SK-N-SH (cell line): ENCODE measurements at regions not wholly inside any gene's neighbourhood (a gene's known extent, or its start where the extent isn't known, plus 50 kb on each side); places are given as distances from the start of the nearest gene placed in this dataset.

Experiments
- CTCF ChIA-PET: fragments of 300-600, 350-600 bp; formaldehyde crosslinking; extraction: SDS; loops from one replicate; lab custom pipeline; 2021; lab: Yijun Ruan, JAX
- POLR2A ChIA-PET: fragments of 350-600 bp; sonication (Branson Sonifier 250); formaldehyde crosslinking; extraction: SDS; loops from one replicate; lab custom pipeline; 2020; ENCODE audit warnings: antibody characterized with exemption, inconsistent platforms; lab: Yijun Ruan, JAX
- DNase-seq: peaks from one replicate; pipeline ENCODE4 v3.0.0; 2012
- H2AFZ ChIP-seq: fragments of 200-600 bp; sonication (generic); 2 replicates; pipeline ENCODE4 v1.8.1; 2016; ENCODE audit warnings: antibody characterized with exemption, mild to moderate bottlenecking, low read depth
- H3F3A ChIP-seq: fragments of 200-600 bp; sonication (generic); replicated peaks from 2 replicates; pipeline ENCODE3; 2016; ENCODE audit warnings: antibody characterized with exemption, mild to moderate bottlenecking; ENCODE audit not compliant: insufficient read depth
- H3K27ac ChIP-seq, 2 experiments: fragments of 200-500 bp in 1 of 2; fragments of 200-600 bp in 1 of 2; sonication (Bioruptor generic) in 1 of 2; sonication (generic), shearing (Covaris generic) in 1 of 2; 2 replicates each; pipeline versions ENCODE4 v1.5.1 to v1.6.1; 2014 to 2016; ENCODE audit warnings: low read depth in 2 of 2, inconsistent platforms in 1 of 2, low read length in 1 of 2, mild to moderate bottlenecking in 1 of 2, mixed read lengths in 1 of 2
- H3K27me3 ChIP-seq: fragments of 200-600 bp; sonication (generic), shearing (Covaris generic); 2 replicates; pipeline ENCODE4 v1.6.1; 2016; ENCODE audit warnings: mixed run types; ENCODE audit not compliant: insufficient read depth
- H3K36me3 ChIP-seq, 2 experiments: fragments of 200-500 bp in 1 of 2; fragments of 200-600 bp in 1 of 2; sonication (Bioruptor generic) in 1 of 2; sonication (generic) in 1 of 2; replicated peaks in 1 of 2; 2 replicates each; pipeline versions ENCODE3 to v1.5.1; 2014 to 2016; ENCODE audit warnings: low read length in 1 of 2, mild to moderate bottlenecking in 1 of 2; ENCODE audit not compliant: insufficient read depth in 2 of 2, control insufficient read depth in 1 of 2
- H3K4me1 ChIP-seq, 2 experiments: fragments of 200-500 bp in 1 of 2; fragments of 200-600 bp in 1 of 2; sonication (Bioruptor generic) in 1 of 2; sonication (generic), shearing (Covaris generic) in 1 of 2; 2 replicates each; pipeline versions ENCODE4 v1.5.1 to v1.6.1; 2014 to 2016; ENCODE audit warnings: low read depth in 1 of 2, low read length in 1 of 2, mixed run types in 1 of 2; ENCODE audit not compliant: insufficient read depth in 2 of 2, control insufficient read depth in 1 of 2
- H3K4me2 ChIP-seq: fragments of 200-600 bp; sonication (generic), shearing (Covaris generic); 2 replicates; pipeline ENCODE4 v1.6.1; 2017; ENCODE audit warnings: mixed run types
- H3K4me3 ChIP-seq, 2 experiments: fragments of 200-500 bp in 1 of 2; fragments of 200-600 bp in 1 of 2; sonication (Bioruptor generic) in 1 of 2; sonication (generic), shearing (Covaris generic) in 1 of 2; 2 replicates each; pipeline versions ENCODE4 v1.5.1 to v1.8.1; 2014 to 2016; ENCODE audit warnings: low read depth in 2 of 2, inconsistent platforms in 1 of 2, low read length in 1 of 2, mild to moderate bottlenecking in 1 of 2, mixed read lengths in 1 of 2, moderate library complexity in 1 of 2
- H3K79me2 ChIP-seq: fragments of 200-600 bp; sonication (generic); 2 replicates; pipeline ENCODE4 v1.8.1; 2017; ENCODE audit warnings: mild to moderate bottlenecking; ENCODE audit not compliant: insufficient read depth
- H3K9ac ChIP-seq: fragments of 200-600 bp; sonication (generic); 2 replicates; pipeline ENCODE4 v1.6.1; 2017; ENCODE audit warnings: mixed run types
- H3K9me2 ChIP-seq: fragments of 200-600 bp; sonication (generic); 2 replicates; pipeline ENCODE4 v1.6.1; 2017; ENCODE audit warnings: mixed run types
- H3K9me3 ChIP-seq: fragments of 200-600 bp; sonication (generic); 2 replicates; pipeline ENCODE4 v1.6.1; 2017; ENCODE audit warnings: mixed run types, mild to moderate bottlenecking, moderate library complexity
- H4K20me1 ChIP-seq: fragments of 200-600 bp; sonication (generic); 2 replicates; pipeline ENCODE4 v1.6.1; 2017; ENCODE audit warnings: mild to moderate bottlenecking, mixed run types; ENCODE audit not compliant: insufficient read depth
- EP300 ChIP-seq, 2 experiments: IDR thresholded peaks; 2 replicates each; pipeline versions ENCODE4 v1.4.0 to v1.6.1; 2012; ENCODE audit warnings: borderline replicate concordance in 1 of 2, low read depth in 1 of 2, low read length in 1 of 2
- EZH2phosphoT487 ChIP-seq: fragments of 200-600 bp; sonication (generic); IDR thresholded peaks from 2 replicates; pipeline ENCODE4 v1.6.1; 2017; ENCODE audit warnings: low read depth, mixed run types, mild to moderate bottlenecking, antibody characterized with exemption, moderate library complexity, borderline replicate concordance
- FOSL2 ChIP-seq: IDR thresholded peaks from 2 replicates; pipeline ENCODE4 v1.4.0; 2012; ENCODE audit warnings: low read depth, mild to moderate bottlenecking, moderate library complexity, borderline replicate concordance
- MXI1 ChIP-seq: IDR thresholded peaks from 2 replicates; pipeline ENCODE4 v1.6.1; 2012; ENCODE audit warnings: mild to moderate bottlenecking, low read depth, low read length, improper control_type of control experiment
- NFIC ChIP-seq: IDR thresholded peaks from 2 replicates; pipeline ENCODE4 v1.4.0; 2012; ENCODE audit warnings: borderline replicate concordance
- NRF1 ChIP-seq: IDR thresholded peaks from 2 replicates; pipeline ENCODE4 v1.6.1; 2012; ENCODE audit warnings: low read depth, mild to moderate bottlenecking, low read length
- POLR2AphosphoS5 ChIP-seq: IDR thresholded peaks from 2 replicates; pipeline ENCODE4 v1.6.1; 2012; ENCODE audit warnings: low read depth, low read length
- RAD21 ChIP-seq: IDR thresholded peaks from 2 replicates; pipeline ENCODE4 v1.6.1; 2012; ENCODE audit warnings: mild to moderate bottlenecking, low read length
- SIN3A ChIP-seq: IDR thresholded peaks from 2 replicates; pipeline ENCODE4 v1.6.1; 2012; ENCODE audit warnings: low read depth, mild to moderate bottlenecking, low read length, moderate library complexity, borderline replicate concordance
- SMC3 ChIP-seq: IDR thresholded peaks from 2 replicates; pipeline ENCODE4 v1.6.1; 2012; ENCODE audit warnings: low read depth, low read length, improper control_type of control experiment
- TEAD4 ChIP-seq: IDR thresholded peaks from 2 replicates; pipeline ENCODE4 v1.4.0; 2012; ENCODE audit warnings: mild to moderate bottlenecking, borderline replicate concordance; ENCODE audit not compliant: insufficient read depth
- YY1 ChIP-seq: IDR thresholded peaks from 2 replicates; pipeline ENCODE4 v1.4.0; 2012; ENCODE audit warnings: low read depth, mild to moderate bottlenecking
- WGBS: methylation state at CpG from one replicate; pipeline ENCODE4 v1.1.6; 2017; ENCODE audit warnings: low lambda C conversion rate; 5-methylcytosine and 5-hydroxymethylcytosine counted together
- TF ChIP-seq, protein P1 (sequence below): IDR thresholded peaks from 2 replicates; pipeline ENCODE4 v1.4.0; 2012; ENCODE audit warnings: low read depth, borderline replicate concordance
- TF ChIP-seq, protein P2 (sequence below): fragments of 150-350 bp; IDR thresholded peaks from 2 replicates; pipeline ENCODE4 v1.6.1; 2017; ENCODE audit warnings: antibody characterized with exemption, low read length, low read depth, borderline replicate concordance
- TF ChIP-seq, protein P3 (sequence below): IDR thresholded peaks from 2 replicates; pipeline ENCODE4 v1.4.0; 2012; ENCODE audit warnings: low read depth
- TF ChIP-seq, protein P4 (sequence below): fragments of 200-600 bp; sonication (generic); IDR thresholded peaks from 2 replicates; pipeline ENCODE4 v1.6.1; 2017; ENCODE audit warnings: antibody characterized with exemption, mild to moderate bottlenecking, moderate library complexity
- TF ChIP-seq, protein P5 (sequence below): IDR thresholded peaks from 2 replicates; pipeline ENCODE4 v1.6.1; 2012; ENCODE audit warnings: mild to moderate bottlenecking, low read depth, low read length, moderate library complexity

DNA sequence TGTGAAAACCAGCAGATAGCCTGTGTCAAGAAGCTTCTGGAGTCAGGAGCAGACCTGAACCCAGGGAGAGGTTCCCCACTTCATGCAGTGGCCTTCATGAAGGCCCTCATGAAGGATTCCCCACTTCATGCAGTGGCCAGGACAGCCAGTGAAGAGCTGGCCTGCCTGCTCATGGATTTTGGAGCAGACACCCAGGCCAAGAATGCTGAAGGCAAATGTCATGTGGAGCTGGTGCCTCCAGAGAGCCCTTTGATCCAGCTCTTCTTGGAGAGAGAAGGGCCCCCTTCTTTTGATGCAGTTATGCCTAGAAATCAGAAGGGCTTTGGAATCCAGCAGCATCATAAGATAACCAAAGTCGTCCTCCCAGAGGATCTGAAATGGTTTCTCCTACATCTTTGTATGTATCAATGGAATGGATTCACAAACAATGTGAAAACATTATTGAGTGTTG, 103.9 kb upstream of the CHD2 start:
- H3K4me2 ChIP-seq = no peak overlapping the region
- no peak overlapping the region for H3K27ac ChIP-seq
- H3K4me1 ChIP-seq = no peaks in the 10 kb centered on the region
- no peak overlapping the region for H2AFZ ChIP-seq
- WGBS = 63% methylated on average over 1 of the region's 1 CpG
- no peak for DNase-seq
- H3K4me3 ChIP-seq = no peak overlapping the region
- no peak for TF ChIP-seq NFIC
- TF ChIP-seq FOSL2 = no peak
- TF ChIP-seq POLR2AphosphoS5 = no peak
- TF ChIP-seq RAD21 = no peak
- TF ChIP-seq SMC3 = no peak
- TF ChIP-seq, protein P1, sequence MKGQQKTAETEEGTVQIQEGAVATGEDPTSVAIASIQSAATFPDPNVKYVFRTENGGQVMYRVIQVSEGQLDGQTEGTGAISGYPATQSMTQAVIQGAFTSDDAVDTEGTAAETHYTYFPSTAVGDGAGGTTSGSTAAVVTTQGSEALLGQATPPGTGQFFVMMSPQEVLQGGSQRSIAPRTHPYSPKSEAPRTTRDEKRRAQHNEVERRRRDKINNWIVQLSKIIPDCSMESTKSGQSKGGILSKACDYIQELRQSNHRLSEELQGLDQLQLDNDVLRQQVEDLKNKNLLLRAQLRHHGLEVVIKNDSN = no peak
- TF ChIP-seq, protein P2, sequence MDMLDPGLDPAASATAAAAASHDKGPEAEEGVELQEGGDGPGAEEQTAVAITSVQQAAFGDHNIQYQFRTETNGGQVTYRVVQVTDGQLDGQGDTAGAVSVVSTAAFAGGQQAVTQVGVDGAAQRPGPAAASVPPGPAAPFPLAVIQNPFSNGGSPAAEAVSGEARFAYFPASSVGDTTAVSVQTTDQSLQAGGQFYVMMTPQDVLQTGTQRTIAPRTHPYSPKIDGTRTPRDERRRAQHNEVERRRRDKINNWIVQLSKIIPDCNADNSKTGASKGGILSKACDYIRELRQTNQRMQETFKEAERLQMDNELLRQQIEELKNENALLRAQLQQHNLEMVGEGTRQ = no peak
- TF ChIP-seq, protein P3, sequence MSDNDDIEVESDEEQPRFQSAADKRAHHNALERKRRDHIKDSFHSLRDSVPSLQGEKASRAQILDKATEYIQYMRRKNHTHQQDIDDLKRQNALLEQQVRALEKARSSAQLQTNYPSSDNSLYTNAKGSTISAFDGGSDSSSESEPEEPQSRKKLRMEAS = no peak
- TF ChIP-seq, protein P4, sequence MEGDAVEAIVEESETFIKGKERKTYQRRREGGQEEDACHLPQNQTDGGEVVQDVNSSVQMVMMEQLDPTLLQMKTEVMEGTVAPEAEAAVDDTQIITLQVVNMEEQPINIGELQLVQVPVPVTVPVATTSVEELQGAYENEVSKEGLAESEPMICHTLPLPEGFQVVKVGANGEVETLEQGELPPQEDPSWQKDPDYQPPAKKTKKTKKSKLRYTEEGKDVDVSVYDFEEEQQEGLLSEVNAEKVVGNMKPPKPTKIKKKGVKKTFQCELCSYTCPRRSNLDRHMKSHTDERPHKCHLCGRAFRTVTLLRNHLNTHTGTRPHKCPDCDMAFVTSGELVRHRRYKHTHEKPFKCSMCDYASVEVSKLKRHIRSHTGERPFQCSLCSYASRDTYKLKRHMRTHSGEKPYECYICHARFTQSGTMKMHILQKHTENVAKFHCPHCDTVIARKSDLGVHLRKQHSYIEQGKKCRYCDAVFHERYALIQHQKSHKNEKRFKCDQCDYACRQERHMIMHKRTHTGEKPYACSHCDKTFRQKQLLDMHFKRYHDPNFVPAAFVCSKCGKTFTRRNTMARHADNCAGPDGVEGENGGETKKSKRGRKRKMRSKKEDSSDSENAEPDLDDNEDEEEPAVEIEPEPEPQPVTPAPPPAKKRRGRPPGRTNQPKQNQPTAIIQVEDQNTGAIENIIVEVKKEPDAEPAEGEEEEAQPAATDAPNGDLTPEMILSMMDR = no peak
- no peak for TF ChIP-seq MXI1
- no peak for TF ChIP-seq TEAD4
- no peak for TF ChIP-seq EZH2phosphoT487
- TF ChIP-seq, protein P5, sequence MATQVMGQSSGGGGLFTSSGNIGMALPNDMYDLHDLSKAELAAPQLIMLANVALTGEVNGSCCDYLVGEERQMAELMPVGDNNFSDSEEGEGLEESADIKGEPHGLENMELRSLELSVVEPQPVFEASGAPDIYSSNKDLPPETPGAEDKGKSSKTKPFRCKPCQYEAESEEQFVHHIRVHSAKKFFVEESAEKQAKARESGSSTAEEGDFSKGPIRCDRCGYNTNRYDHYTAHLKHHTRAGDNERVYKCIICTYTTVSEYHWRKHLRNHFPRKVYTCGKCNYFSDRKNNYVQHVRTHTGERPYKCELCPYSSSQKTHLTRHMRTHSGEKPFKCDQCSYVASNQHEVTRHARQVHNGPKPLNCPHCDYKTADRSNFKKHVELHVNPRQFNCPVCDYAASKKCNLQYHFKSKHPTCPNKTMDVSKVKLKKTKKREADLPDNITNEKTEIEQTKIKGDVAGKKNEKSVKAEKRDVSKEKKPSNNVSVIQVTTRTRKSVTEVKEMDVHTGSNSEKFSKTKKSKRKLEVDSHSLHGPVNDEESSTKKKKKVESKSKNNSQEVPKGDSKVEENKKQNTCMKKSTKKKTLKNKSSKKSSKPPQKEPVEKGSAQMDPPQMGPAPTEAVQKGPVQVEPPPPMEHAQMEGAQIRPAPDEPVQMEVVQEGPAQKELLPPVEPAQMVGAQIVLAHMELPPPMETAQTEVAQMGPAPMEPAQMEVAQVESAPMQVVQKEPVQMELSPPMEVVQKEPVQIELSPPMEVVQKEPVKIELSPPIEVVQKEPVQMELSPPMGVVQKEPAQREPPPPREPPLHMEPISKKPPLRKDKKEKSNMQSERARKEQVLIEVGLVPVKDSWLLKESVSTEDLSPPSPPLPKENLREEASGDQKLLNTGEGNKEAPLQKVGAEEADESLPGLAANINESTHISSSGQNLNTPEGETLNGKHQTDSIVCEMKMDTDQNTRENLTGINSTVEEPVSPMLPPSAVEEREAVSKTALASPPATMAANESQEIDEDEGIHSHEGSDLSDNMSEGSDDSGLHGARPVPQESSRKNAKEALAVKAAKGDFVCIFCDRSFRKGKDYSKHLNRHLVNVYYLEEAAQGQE = no peak
- TF ChIP-seq NRF1 = no peak
- no peak for TF ChIP-seq EP300 (IDR thresholded peaks at IDR 0.05; ENCODE audit: borderline replicate concordance in 1 of 2, low read depth in 1 of 2, low read length in 1 of 2)
- TF ChIP-seq SIN3A = no peak
- no peak for TF ChIP-seq YY1
- H4K20me1 ChIP-seq = no peaks in the 10 kb centered on the region
- no peaks in the 10 kb centered on the region for H3K9me3 ChIP-seq
- H3K27me3 ChIP-seq = no peaks in the 10 kb centered on the region
- POLR2A ChIA-PET = no interaction called here
- CTCF ChIA-PET = interaction anchor here (0.5 to 3.9 kb wide), 14 partner anchors 79 to 1328 kb away, joined by 3 to 78 read pairs (median 6); no protein-coding TSS in a partner anchor
- H3K79me2 ChIP-seq = no peaks in the 10 kb centered on the region
- no peaks in the 10 kb centered on the region for H3F3A ChIP-seq
- H3K9ac ChIP-seq = no peak overlapping the region
- H3K9me2 ChIP-seq = no peaks in the 10 kb centered on the region
- no peaks in the 10 kb centered on the region for H3K36me3 ChIP-seq
